Ishikawa (cell line): ENCODE measurements at regions not wholly inside any gene's neighbourhood (a gene's known extent, or its start where the extent isn't known, plus 50 kb on each side); places are given as distances from the start of the nearest gene placed in this dataset.

Source experiments
- CEBPB ChIP-seq: IDR thresholded peaks from 2 replicates; pipeline ENCODE4 v1.6.1; 2012
- CREB1 ChIP-seq: IDR thresholded peaks from 2 replicates; pipeline ENCODE4 v1.6.1; 2012; ENCODE audit warnings: low read depth
- EGR1 ChIP-seq: IDR thresholded peaks from 2 replicates; pipeline ENCODE4 v1.6.1; 2012
- EP300 ChIP-seq: IDR thresholded peaks from 2 replicates; pipeline ENCODE4 v1.6.1; 2012; ENCODE audit warnings: borderline replicate concordance
- FOXM1 ChIP-seq: IDR thresholded peaks from 2 replicates; pipeline ENCODE4 v1.6.1; 2012; ENCODE audit warnings: low read depth, borderline replicate concordance
- MAX ChIP-seq: IDR thresholded peaks from 2 replicates; pipeline ENCODE4 v1.6.1; 2012
- NFIC ChIP-seq: IDR thresholded peaks from 2 replicates; pipeline ENCODE4 v1.6.1; 2012
- RAD21 ChIP-seq: IDR thresholded peaks from 2 replicates; pipeline ENCODE4 v1.6.1; 2012; ENCODE audit warnings: low read depth
- REST ChIP-seq: IDR thresholded peaks from 2 replicates; pipeline ENCODE4 v1.6.1; 2012; ENCODE audit warnings: low read depth, mild to moderate bottlenecking
- TAF1 ChIP-seq: IDR thresholded peaks from 2 replicates; pipeline ENCODE4 v1.6.1; 2012; ENCODE audit warnings: low read depth, mild to moderate bottlenecking
- TCF12 ChIP-seq: IDR thresholded peaks from 2 replicates; pipeline ENCODE4 v1.6.1; 2012; ENCODE audit warnings: low read depth
- TEAD4 ChIP-seq: IDR thresholded peaks from 2 replicates; pipeline ENCODE4 v1.6.1; 2012
- YY1 ChIP-seq: IDR thresholded peaks from 2 replicates; pipeline ENCODE4 v1.6.1; 2012; ENCODE audit warnings: low read depth
- ZBTB7A ChIP-seq: IDR thresholded peaks from 2 replicates; pipeline ENCODE4 v1.6.1; 2012; ENCODE audit warnings: low read depth

GRCh38 chr10:18830277-18830676, 171.0 kb downstream of the ARL5B start:
- TF ChIP-seq CEBPB (no peak), EP300 (no peak), TEAD4 (no peak), CREB1 (no peak), MAX (no peak), TCF12 (no peak), ZBTB7A (no peak), RAD21 (no peak), YY1 (no peak), REST (no peak), FOXM1 (no peak), TAF1 (no peak), NFIC (no peak), EGR1 (no peak)
